VCaP (cell line): ENCODE measurements at regions not wholly inside any gene's neighbourhood (a gene's known extent, or its start where the extent isn't known, plus 50 kb on each side); places are given as distances from the start of the nearest gene placed in this dataset.
A peak's percentile ranks its signal among the peaks of the same experiment; 100 is the strongest.

Experiments used
- H3K27ac ChIP-seq: fragments of 450-650 bp; 2 replicates; pipeline ENCODE4 v1.5.1; 2017
- TF ChIP-seq, protein P1 (sequence below): fragments of 450-650 bp; conservative IDR thresholded peaks from 2 replicates; pipeline ENCODE4 v1.5.1; 2017; ENCODE audit warnings: mild to moderate bottlenecking, moderate library complexity

DNA sequence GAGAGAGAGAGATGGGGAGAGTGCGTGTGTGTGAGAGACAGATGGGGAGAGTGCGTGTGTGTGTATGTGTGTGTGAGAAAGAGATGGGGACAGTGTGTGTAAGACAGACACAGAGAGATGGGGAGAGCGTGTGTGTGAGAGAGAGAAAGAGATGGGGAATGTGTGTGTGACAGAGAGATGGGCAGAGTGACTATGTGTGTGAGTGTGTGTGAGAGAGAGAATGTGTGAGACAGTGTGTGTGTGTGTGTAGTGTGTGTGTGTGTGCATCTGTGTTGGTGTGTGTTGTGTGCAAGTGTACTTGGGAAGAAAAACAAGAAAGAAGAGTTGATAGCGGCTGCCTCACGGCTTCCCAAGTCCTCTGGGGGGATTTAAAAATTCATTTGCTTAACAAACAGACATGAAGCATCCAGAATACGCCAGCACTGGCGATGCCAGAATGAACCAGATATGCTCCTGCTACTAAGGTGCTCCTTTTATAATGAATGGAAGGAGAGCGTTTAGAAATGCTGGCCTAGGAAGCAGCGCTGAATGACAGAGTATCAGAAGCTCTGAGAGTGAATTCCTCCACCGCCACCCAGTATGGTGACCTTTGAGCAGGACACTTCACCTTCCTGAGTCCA lies 186.1 kb upstream of the TSC22D2 start:
- TF ChIP-seq, protein P1, sequence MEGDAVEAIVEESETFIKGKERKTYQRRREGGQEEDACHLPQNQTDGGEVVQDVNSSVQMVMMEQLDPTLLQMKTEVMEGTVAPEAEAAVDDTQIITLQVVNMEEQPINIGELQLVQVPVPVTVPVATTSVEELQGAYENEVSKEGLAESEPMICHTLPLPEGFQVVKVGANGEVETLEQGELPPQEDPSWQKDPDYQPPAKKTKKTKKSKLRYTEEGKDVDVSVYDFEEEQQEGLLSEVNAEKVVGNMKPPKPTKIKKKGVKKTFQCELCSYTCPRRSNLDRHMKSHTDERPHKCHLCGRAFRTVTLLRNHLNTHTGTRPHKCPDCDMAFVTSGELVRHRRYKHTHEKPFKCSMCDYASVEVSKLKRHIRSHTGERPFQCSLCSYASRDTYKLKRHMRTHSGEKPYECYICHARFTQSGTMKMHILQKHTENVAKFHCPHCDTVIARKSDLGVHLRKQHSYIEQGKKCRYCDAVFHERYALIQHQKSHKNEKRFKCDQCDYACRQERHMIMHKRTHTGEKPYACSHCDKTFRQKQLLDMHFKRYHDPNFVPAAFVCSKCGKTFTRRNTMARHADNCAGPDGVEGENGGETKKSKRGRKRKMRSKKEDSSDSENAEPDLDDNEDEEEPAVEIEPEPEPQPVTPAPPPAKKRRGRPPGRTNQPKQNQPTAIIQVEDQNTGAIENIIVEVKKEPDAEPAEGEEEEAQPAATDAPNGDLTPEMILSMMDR, result no peak
- no peak overlapping the region for H3K27ac ChIP-seq

DNA sequence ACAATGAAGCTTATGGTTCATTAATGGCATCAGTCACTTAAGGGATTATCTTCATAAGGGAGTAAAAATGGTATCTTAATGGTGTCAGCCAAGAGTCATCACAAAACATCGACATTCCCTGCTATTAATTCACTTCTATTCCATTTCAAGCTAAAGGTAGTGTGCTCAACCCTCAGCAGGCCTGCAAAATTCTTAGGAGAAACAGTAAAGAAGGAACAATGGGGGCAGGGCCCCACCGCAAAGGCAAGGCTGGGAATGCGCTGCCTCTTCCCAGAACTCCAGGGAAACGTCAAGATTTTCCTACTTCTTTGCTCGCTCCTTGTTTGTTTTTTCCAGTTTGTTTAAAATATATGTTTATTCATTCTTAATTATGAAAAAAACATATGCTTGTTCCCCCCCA lies 187.3 kb upstream of the TSC22D2 start:
- TF ChIP-seq, protein P1, result no peak
- peak overlapping the region; percentile 40; the same call in 1 of the 2 replicates for H3K27ac ChIP-seq

DNA sequence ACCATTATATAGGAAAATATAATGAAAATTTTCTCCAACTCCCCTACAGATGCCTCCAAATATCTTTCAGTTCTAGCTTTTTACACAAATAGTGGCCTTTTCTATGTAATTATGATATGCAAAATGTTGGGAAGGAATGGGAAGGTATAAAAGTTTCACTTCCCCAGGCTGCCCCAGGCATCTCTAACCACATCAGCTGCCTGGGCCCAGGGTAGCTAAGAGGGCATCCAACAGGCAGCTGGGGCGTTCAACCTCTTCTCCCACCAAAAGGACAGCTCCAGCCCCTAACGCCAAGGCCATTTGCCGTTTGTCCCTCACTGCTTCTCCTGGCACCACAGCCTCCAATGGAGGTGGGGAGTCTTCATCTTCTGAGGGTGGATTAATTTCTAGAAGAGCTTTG lies 188.1 kb upstream of the TSC22D2 start:
- TF ChIP-seq, protein P1, result no peak
- H3K27ac ChIP-seq, result no peak overlapping the region

DNA sequence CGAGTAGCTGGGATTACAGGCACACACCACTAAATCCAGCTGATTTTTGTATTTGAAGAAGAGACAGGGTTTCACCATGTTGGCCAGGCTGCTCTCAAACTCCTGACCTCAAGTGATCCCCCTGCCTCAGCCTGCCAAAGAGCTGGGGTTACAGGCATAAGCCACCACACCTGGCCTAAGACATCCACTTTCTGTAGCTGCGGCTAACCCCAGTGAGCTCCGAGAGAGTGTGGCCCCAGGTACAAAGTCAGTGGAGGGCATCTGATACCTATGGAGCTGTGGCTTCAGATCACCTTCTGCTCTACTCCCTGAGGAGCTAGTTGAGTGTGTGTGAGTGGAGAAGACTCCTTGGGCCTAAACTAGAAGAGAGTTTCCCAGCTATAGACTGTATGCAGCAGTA lies 189.3 kb upstream of the TSC22D2 start:
- no peak overlapping the region for H3K27ac ChIP-seq
- TF ChIP-seq, protein P1, result no peak

DNA sequence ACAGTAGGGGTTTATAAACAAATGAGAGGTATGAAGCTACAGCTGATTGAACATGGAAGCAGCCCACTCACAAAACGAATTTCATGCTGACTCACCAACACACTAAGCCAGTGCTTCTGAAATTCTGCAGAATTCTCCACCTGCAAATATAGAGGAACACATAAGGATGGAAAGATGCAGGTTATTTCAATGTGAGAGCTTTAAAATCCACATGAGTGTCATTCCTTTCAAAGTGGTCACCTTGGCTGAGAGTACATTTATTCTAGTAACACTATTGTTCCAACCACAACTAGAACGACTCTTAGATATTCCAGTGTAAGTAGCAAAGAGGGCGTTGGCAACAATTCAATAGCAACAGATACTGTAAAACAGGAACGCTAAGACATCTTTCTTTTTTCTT lies 189.9 kb upstream of the TSC22D2 start:
- H3K27ac ChIP-seq, result no peak overlapping the region
- TF ChIP-seq, protein P1, result no peak

DNA sequence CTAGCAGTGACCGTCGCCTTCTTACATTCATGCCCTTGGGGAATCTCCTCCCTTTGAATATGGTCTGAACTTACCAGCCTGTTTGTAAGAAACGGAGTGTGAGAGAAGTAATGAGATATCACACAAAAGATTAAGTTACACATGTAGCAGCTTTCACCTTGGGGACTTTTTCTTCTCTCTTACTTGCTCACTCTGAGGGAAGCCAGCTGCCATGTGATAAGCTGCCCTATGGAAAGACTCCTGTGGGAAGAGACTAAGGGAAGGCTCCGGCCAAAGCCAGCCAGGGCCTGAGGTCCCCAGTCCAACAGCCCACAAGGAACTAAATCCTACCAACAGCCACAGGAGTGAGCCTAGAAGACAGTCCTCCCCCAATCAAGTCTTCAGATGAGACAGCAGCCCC lies 190.4 kb upstream of the TSC22D2 start:
- H3K27ac ChIP-seq, result no peak overlapping the region
- TF ChIP-seq, protein P1, result no peak

DNA sequence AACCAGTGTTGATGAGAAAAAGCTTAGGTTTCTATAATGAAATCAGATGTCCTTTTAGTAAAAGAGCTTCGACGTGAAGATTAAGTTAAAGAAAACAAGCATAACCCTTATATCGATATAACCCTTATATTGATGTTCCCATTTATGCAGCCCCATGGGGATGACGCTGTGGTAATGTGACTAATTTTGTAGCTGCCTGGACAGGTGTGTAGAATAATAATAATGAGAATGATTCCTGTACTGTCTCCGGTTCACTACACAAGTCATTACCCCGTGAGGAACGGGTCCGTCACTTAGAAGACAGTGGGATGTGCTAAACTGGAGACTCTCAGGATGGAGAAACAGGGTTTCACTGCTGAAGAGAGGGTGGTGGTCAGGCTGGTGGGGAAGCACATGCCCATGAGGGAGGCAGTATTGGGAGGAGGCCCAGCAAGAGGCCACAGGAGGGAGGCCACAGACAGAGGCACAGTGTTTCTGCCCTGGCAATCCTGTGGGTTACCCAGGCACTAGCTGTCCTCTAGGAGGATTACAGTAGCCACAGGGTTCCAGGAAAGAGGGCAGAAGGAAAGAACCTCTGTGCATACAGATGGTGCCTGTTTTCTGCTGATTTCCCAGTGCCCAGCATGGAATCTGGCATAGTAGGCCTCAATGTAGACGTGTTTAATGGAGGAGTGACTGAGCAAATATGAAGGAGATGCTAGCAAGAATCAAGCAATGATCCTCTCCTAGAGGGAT lies 191.1 kb upstream of the TSC22D2 start:
- H3K27ac ChIP-seq, result no peak overlapping the region
- TF ChIP-seq, protein P1, result no peak
